ENCODE measurements at regions not wholly inside any gene's neighbourhood (a gene's known extent, or its start where the extent isn't known, plus 50 kb on each side); places are given as distances from the start of the nearest gene placed in this dataset.

- Histone ChIP-seq H3K4me3 (no peak overlapping the region), H3K27ac (replicated peaks in 1 of 4) (no peak overlapping the region), H3K4me1 (no peaks in the 10 kb centered on the region), H3K36me3 (no peaks in the 10 kb centered on the region), H3K27me3 (no peaks in the 10 kb centered on the region), H3K9me3 (no peaks in the 10 kb centered on the region)
- 65% methylated on average over 1 of the region's 1 CpG for WGBS
- no peak for TF ChIP-seq CTCF (IDR thresholded peaks at IDR 0.05)
- TF ChIP-seq EP300 (IDR thresholded peaks at IDR 0.05), result no peak
- no peak for TF ChIP-seq POLR2AphosphoS5 (IDR thresholded peaks at IDR 0.05)
- TF ChIP-seq POLR2A (IDR thresholded peaks at IDR 0.05; ENCODE audit: low read depth), result no peak
- no peak for DNase-seq (ENCODE audit: extremely low spot score)
- intact Hi-C loops (cut with DNase I), result no loop called here
Observed at GRCh38 chr5:86814315-86814714, 196.6 kb downstream of the COX7C start.

- no peak overlapping the region for H3K4me3 ChIP-seq
- no peaks in the 10 kb centered on the region for H3K36me3 ChIP-seq
- H3K27me3 ChIP-seq, result no peaks in the 10 kb centered on the region
- no peak for TF ChIP-seq CTCF (IDR thresholded peaks at IDR 0.05)
- TF ChIP-seq EP300 (IDR thresholded peaks at IDR 0.05), result no peak
- no peak for TF ChIP-seq POLR2AphosphoS5 (IDR thresholded peaks at IDR 0.05)
- TF ChIP-seq POLR2A (IDR thresholded peaks at IDR 0.05; ENCODE audit: low read depth), result no peak
- H3K4me1 ChIP-seq, result no peaks in the 10 kb centered on the region
- no peak for DNase-seq (ENCODE audit: extremely low spot score)
- intact Hi-C loops (cut with DNase I), result no loop called here
- H3K9me3 ChIP-seq, result no peaks in the 10 kb centered on the region
- H3K27ac ChIP-seq (replicated peaks in 1 of 4), result no peak overlapping the region
Observed at GRCh38 chr5:86814907-86815306, 197.2 kb downstream of the COX7C start.

GRCh38 chr5:86824637-86825036 lies 206.9 kb downstream of the COX7C start:
- Histone ChIP-seq H3K27me3 (no peaks in the 10 kb centered on the region), H3K4me3 (no peak overlapping the region), H3K9me3 (no peaks in the 10 kb centered on the region), H3K36me3 (no peaks in the 10 kb centered on the region), H3K4me1 (no peaks in the 10 kb centered on the region), H3K27ac (replicated peaks in 1 of 4) (no peak overlapping the region)
- 49% methylated on average over 2 of the region's 2 CpGs for WGBS
- DNase-seq (ENCODE audit: extremely low spot score), result no peak
- TF ChIP-seq POLR2A (IDR thresholded peaks at IDR 0.05; ENCODE audit: low read depth), result no peak
- no peak for TF ChIP-seq EP300 (IDR thresholded peaks at IDR 0.05)
- no peak for TF ChIP-seq CTCF (IDR thresholded peaks at IDR 0.05)
- no peak for TF ChIP-seq POLR2AphosphoS5 (IDR thresholded peaks at IDR 0.05)
- intact Hi-C loops (cut with DNase I), result no loop called here

GRCh38 chr5:86831128-86831527 lies 213.4 kb downstream of the COX7C start:
- H3K4me3 ChIP-seq, result no peak overlapping the region
- intact Hi-C loops (cut with DNase I), result no loop called here
- no peaks in the 10 kb centered on the region for H3K4me1 ChIP-seq
- DNase-seq (ENCODE audit: extremely low spot score), result no peak
- no peaks in the 10 kb centered on the region for H3K27me3 ChIP-seq
- TF ChIP-seq EP300 (IDR thresholded peaks at IDR 0.05), result no peak
- no peak for TF ChIP-seq POLR2A (IDR thresholded peaks at IDR 0.05; ENCODE audit: low read depth)
- TF ChIP-seq CTCF (IDR thresholded peaks at IDR 0.05), result no peak
- TF ChIP-seq POLR2AphosphoS5 (IDR thresholded peaks at IDR 0.05), result no peak
- no peak overlapping the region for H3K27ac ChIP-seq (replicated peaks in 1 of 4)
- no peaks in the 10 kb centered on the region for H3K9me3 ChIP-seq
- no peaks in the 10 kb centered on the region for H3K36me3 ChIP-seq

GRCh38 chr5:86833868-86834267 lies 216.1 kb downstream of the COX7C start:
- H3K27me3 ChIP-seq, result no peaks in the 10 kb centered on the region
- H3K27ac ChIP-seq (replicated peaks in 1 of 4), result no peak overlapping the region
- H3K36me3 ChIP-seq, result no peaks in the 10 kb centered on the region
- H3K4me3 ChIP-seq, result no peak overlapping the region
- no peak for DNase-seq (ENCODE audit: extremely low spot score)
- intact Hi-C loops (cut with DNase I), result no loop called here
- no peaks in the 10 kb centered on the region for H3K4me1 ChIP-seq
- WGBS, result 89% methylated on average over 1 of the region's 1 CpG
- TF ChIP-seq CTCF (IDR thresholded peaks at IDR 0.05) (no peak), EP300 (IDR thresholded peaks at IDR 0.05) (no peak), POLR2AphosphoS5 (IDR thresholded peaks at IDR 0.05) (no peak), POLR2A (IDR thresholded peaks at IDR 0.05; ENCODE audit: low read depth) (no peak)
- no peaks in the 10 kb centered on the region for H3K9me3 ChIP-seq

Data from esophagus muscularis mucosa (tissue), 4 donors.